ENCODE measurements at regions not wholly inside any gene's neighbourhood (a gene's known extent, or its start where the extent isn't known, plus 50 kb on each side); places are given as distances from the start of the nearest gene placed in this dataset.
A peak's percentile ranks its signal among the peaks of the same experiment; 100 is the strongest.

GRCh38 chr16:87125206-87126155 is 191.7 kb downstream of the C16orf95 start:
- Histone ChIP-seq H3K27me3 (no peaks in the 10 kb centered on the region), H3K36me3 (ENCODE audit: low read depth, missing control alignments) (no peaks in the 10 kb centered on the region), H3K4me3 (no peak overlapping the region), H3K4me1 (peaks cover 26% of the 10 kb centered on the region), H3K9me3 (no peaks in the 10 kb centered on the region), H3K27ac (peak overlapping the region in 1 of 2 donors; percentile 76)
- WGBS, 2 donors, result 42 to 49% methylated on average over 32 to 37 of the region's 38 CpGs
- intact Hi-C loops (cut with DNase I; ENCODE audit: low total_unique reads), result no loop called here
- DNase-seq, result peak; percentile 81
- TF ChIP-seq POLR2A (IDR thresholded peaks at IDR 0.05), result no peak
- TF ChIP-seq CTCF (IDR thresholded peaks at IDR 0.05), result no peak

GRCh38 chr16:87126403-87127025 is 190.7 kb downstream of the C16orf95 start:
- Histone ChIP-seq H3K27me3 (no peaks in the 10 kb centered on the region), H3K36me3 (ENCODE audit: low read depth, missing control alignments) (no peaks in the 10 kb centered on the region), H3K9me3 (no peaks in the 10 kb centered on the region), H3K4me1 (peaks cover 26% of the 10 kb centered on the region), H3K4me3 (no peak overlapping the region), H3K27ac (peak overlapping the region; percentile 72 to 76)
- 53 to 64% methylated on average over 13 of the region's 13 CpGs for WGBS, 2 donors
- no peak for TF ChIP-seq POLR2A (IDR thresholded peaks at IDR 0.05)
- no peak for TF ChIP-seq CTCF (IDR thresholded peaks at IDR 0.05)
- intact Hi-C loops (cut with DNase I; ENCODE audit: low total_unique reads), result no loop called here
- no peak for DNase-seq

- Histone ChIP-seq H3K9me3 (no peaks in the 10 kb centered on the region), H3K27ac (peak overlapping the region; percentile 72 to 76), H3K27me3 (no peaks in the 10 kb centered on the region), H3K36me3 (ENCODE audit: low read depth, missing control alignments) (no peaks in the 10 kb centered on the region), H3K4me3 (no peak overlapping the region), H3K4me1 (peaks cover 26% of the 10 kb centered on the region)
- WGBS, 2 donors, result 35 to 52% methylated on average over 10 to 23 of the region's 23 CpGs
- TF ChIP-seq CTCF (IDR thresholded peaks at IDR 0.05) (no peak), POLR2A (IDR thresholded peaks at IDR 0.05) (no peak)
- DNase-seq, result peak; percentile 23
- intact Hi-C loops (cut with DNase I; ENCODE audit: low total_unique reads), result no loop called here
Measured at GRCh38 chr16:87127061-87127765, 190.0 kb downstream of the C16orf95 start.

GRCh38 chr16:87127766-87128147 is 189.4 kb downstream of the C16orf95 start:
- DNase-seq, result no peak
- no peak for TF ChIP-seq CTCF (IDR thresholded peaks at IDR 0.05)
- TF ChIP-seq POLR2A (IDR thresholded peaks at IDR 0.05), result no peak
- Histone ChIP-seq H3K9me3 (no peaks in the 10 kb centered on the region), H3K4me1 (peaks cover 26% of the 10 kb centered on the region), H3K36me3 (ENCODE audit: low read depth, missing control alignments) (no peaks in the 10 kb centered on the region), H3K27me3 (no peaks in the 10 kb centered on the region), H3K27ac (peak overlapping the region; percentile 72 to 76), H3K4me3 (no peak overlapping the region)
- 86 to 94% methylated on average over 2 to 6 of the region's 6 CpGs for WGBS, 2 donors
- intact Hi-C loops (cut with DNase I; ENCODE audit: low total_unique reads), result no loop called here
